SK-N-SH (cell line): ENCODE measurements at regions not wholly inside any gene's neighbourhood (a gene's known extent, or its start where the extent isn't known, plus 50 kb on each side); places are given as distances from the start of the nearest gene placed in this dataset.

ENCODE experiments used
- CTCF ChIA-PET: fragments of 300-600, 350-600 bp; formaldehyde crosslinking; extraction: SDS; loops from one replicate; lab custom pipeline; 2021; lab: Yijun Ruan, JAX
- POLR2A ChIA-PET: fragments of 350-600 bp; sonication (Branson Sonifier 250); formaldehyde crosslinking; extraction: SDS; loops from one replicate; lab custom pipeline; 2020; ENCODE audit warnings: antibody characterized with exemption, inconsistent platforms; lab: Yijun Ruan, JAX
- DNase-seq: peaks from one replicate; pipeline ENCODE4 v3.0.0; 2012
- H2AFZ ChIP-seq: fragments of 200-600 bp; sonication (generic); 2 replicates; pipeline ENCODE4 v1.8.1; 2016; ENCODE audit warnings: antibody characterized with exemption, mild to moderate bottlenecking, low read depth
- H3F3A ChIP-seq: fragments of 200-600 bp; sonication (generic); replicated peaks from 2 replicates; pipeline ENCODE3; 2016; ENCODE audit warnings: antibody characterized with exemption, mild to moderate bottlenecking; ENCODE audit not compliant: insufficient read depth
- H3K27ac ChIP-seq, 2 experiments: fragments of 200-500 bp in 1 of 2; fragments of 200-600 bp in 1 of 2; sonication (Bioruptor generic) in 1 of 2; sonication (generic), shearing (Covaris generic) in 1 of 2; 2 replicates each; pipeline versions ENCODE4 v1.5.1 to v1.6.1; 2014 to 2016; ENCODE audit warnings: low read depth in 2 of 2, inconsistent platforms in 1 of 2, low read length in 1 of 2, mild to moderate bottlenecking in 1 of 2, mixed read lengths in 1 of 2
- H3K27me3 ChIP-seq: fragments of 200-600 bp; sonication (generic), shearing (Covaris generic); 2 replicates; pipeline ENCODE4 v1.6.1; 2016; ENCODE audit warnings: mixed run types; ENCODE audit not compliant: insufficient read depth
- H3K36me3 ChIP-seq, 2 experiments: fragments of 200-500 bp in 1 of 2; fragments of 200-600 bp in 1 of 2; sonication (Bioruptor generic) in 1 of 2; sonication (generic) in 1 of 2; replicated peaks in 1 of 2; 2 replicates each; pipeline versions ENCODE3 to v1.5.1; 2014 to 2016; ENCODE audit warnings: low read length in 1 of 2, mild to moderate bottlenecking in 1 of 2; ENCODE audit not compliant: insufficient read depth in 2 of 2, control insufficient read depth in 1 of 2
- H3K4me1 ChIP-seq, 2 experiments: fragments of 200-500 bp in 1 of 2; fragments of 200-600 bp in 1 of 2; sonication (Bioruptor generic) in 1 of 2; sonication (generic), shearing (Covaris generic) in 1 of 2; 2 replicates each; pipeline versions ENCODE4 v1.5.1 to v1.6.1; 2014 to 2016; ENCODE audit warnings: low read depth in 1 of 2, low read length in 1 of 2, mixed run types in 1 of 2; ENCODE audit not compliant: insufficient read depth in 2 of 2, control insufficient read depth in 1 of 2
- H3K4me2 ChIP-seq: fragments of 200-600 bp; sonication (generic), shearing (Covaris generic); 2 replicates; pipeline ENCODE4 v1.6.1; 2017; ENCODE audit warnings: mixed run types
- H3K4me3 ChIP-seq, 2 experiments: fragments of 200-500 bp in 1 of 2; fragments of 200-600 bp in 1 of 2; sonication (Bioruptor generic) in 1 of 2; sonication (generic), shearing (Covaris generic) in 1 of 2; 2 replicates each; pipeline versions ENCODE4 v1.5.1 to v1.8.1; 2014 to 2016; ENCODE audit warnings: low read depth in 2 of 2, inconsistent platforms in 1 of 2, low read length in 1 of 2, mild to moderate bottlenecking in 1 of 2, mixed read lengths in 1 of 2, moderate library complexity in 1 of 2
- H3K79me2 ChIP-seq: fragments of 200-600 bp; sonication (generic); 2 replicates; pipeline ENCODE4 v1.8.1; 2017; ENCODE audit warnings: mild to moderate bottlenecking; ENCODE audit not compliant: insufficient read depth
- H3K9ac ChIP-seq: fragments of 200-600 bp; sonication (generic); 2 replicates; pipeline ENCODE4 v1.6.1; 2017; ENCODE audit warnings: mixed run types
- H3K9me2 ChIP-seq: fragments of 200-600 bp; sonication (generic); 2 replicates; pipeline ENCODE4 v1.6.1; 2017; ENCODE audit warnings: mixed run types
- H3K9me3 ChIP-seq: fragments of 200-600 bp; sonication (generic); 2 replicates; pipeline ENCODE4 v1.6.1; 2017; ENCODE audit warnings: mixed run types, mild to moderate bottlenecking, moderate library complexity
- H4K20me1 ChIP-seq: fragments of 200-600 bp; sonication (generic); 2 replicates; pipeline ENCODE4 v1.6.1; 2017; ENCODE audit warnings: mild to moderate bottlenecking, mixed run types; ENCODE audit not compliant: insufficient read depth
- EP300 ChIP-seq, 2 experiments: IDR thresholded peaks; 2 replicates each; pipeline versions ENCODE4 v1.4.0 to v1.6.1; 2012; ENCODE audit warnings: borderline replicate concordance in 1 of 2, low read depth in 1 of 2, low read length in 1 of 2
- EZH2phosphoT487 ChIP-seq: fragments of 200-600 bp; sonication (generic); IDR thresholded peaks from 2 replicates; pipeline ENCODE4 v1.6.1; 2017; ENCODE audit warnings: low read depth, mixed run types, mild to moderate bottlenecking, antibody characterized with exemption, moderate library complexity, borderline replicate concordance
- FOXM1 ChIP-seq: IDR thresholded peaks from 2 replicates; pipeline ENCODE4 v1.4.0; 2012; ENCODE audit warnings: low read depth, mild to moderate bottlenecking
- GABPA ChIP-seq: IDR thresholded peaks from 2 replicates; pipeline ENCODE4 v1.4.0; 2012; ENCODE audit warnings: low read depth, mild to moderate bottlenecking
- GATA2 ChIP-seq: sonication (generic); formaldehyde crosslinking; IDR thresholded peaks from 2 replicates; pipeline ENCODE4 v1.5.0; 2020; ENCODE audit warnings: mild to moderate bottlenecking, missing genetic modification reagents
- RCOR1 ChIP-seq: fragments of 150-350 bp; IDR thresholded peaks from 2 replicates; pipeline ENCODE4 v1.6.1; 2017; ENCODE audit warnings: antibody characterized with exemption, low read length
- REST ChIP-seq: IDR thresholded peaks from 2 replicates; pipeline ENCODE4 v1.6.1; 2012; ENCODE audit warnings: mild to moderate bottlenecking, low read depth, low read length, moderate library complexity
- SIN3A ChIP-seq: IDR thresholded peaks from 2 replicates; pipeline ENCODE4 v1.6.1; 2012; ENCODE audit warnings: low read depth, mild to moderate bottlenecking, low read length, moderate library complexity, borderline replicate concordance
- TAF1 ChIP-seq: IDR thresholded peaks from 2 replicates; pipeline ENCODE4 v1.6.1; 2012; ENCODE audit warnings: low read depth, mild to moderate bottlenecking, low read length, moderate library complexity, borderline replicate concordance
- TEAD4 ChIP-seq: IDR thresholded peaks from 2 replicates; pipeline ENCODE4 v1.4.0; 2012; ENCODE audit warnings: mild to moderate bottlenecking, borderline replicate concordance; ENCODE audit not compliant: insufficient read depth
- USF1 ChIP-seq: IDR thresholded peaks from 2 replicates; pipeline ENCODE4 v1.4.0; 2012; ENCODE audit warnings: low read depth, borderline replicate concordance
- YY1 ChIP-seq: IDR thresholded peaks from 2 replicates; pipeline ENCODE4 v1.4.0; 2012; ENCODE audit warnings: low read depth, mild to moderate bottlenecking
- ZBTB33 ChIP-seq: IDR thresholded peaks from 2 replicates; pipeline ENCODE4 v1.4.0; 2012; ENCODE audit warnings: low read depth, borderline replicate concordance
- WGBS: methylation state at CpG from one replicate; pipeline ENCODE4 v1.1.6; 2017; ENCODE audit warnings: low lambda C conversion rate; 5-methylcytosine and 5-hydroxymethylcytosine counted together

DNA sequence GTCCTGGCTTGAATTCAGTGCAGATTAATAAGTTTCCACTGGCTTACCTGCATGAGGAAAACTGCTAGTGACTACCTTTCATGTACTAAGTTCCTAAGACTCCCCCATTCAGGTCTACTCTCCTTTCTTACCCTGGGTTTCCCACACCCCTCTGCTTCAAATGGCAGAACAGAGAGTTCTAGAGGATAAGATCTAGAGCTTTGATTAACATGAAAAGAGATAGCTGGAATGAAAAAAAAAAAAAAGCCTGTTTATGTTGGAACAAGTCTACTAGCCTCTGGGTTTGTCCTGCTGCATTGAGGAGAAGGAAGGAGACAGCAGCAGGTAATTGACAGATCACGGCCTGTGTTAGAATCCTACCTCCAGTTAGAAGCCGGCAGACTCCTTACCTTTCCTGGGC, 201.4 kb upstream of the SOX4 start (continued):
- TF ChIP-seq USF1 (no peak), RCOR1 (peak; percentile 53; the same call in 1 of the 2 replicates), TAF1 (no peak), ZBTB33 (no peak)
- TF ChIP-seq, all 33 proteins: peak for 5

DNA sequence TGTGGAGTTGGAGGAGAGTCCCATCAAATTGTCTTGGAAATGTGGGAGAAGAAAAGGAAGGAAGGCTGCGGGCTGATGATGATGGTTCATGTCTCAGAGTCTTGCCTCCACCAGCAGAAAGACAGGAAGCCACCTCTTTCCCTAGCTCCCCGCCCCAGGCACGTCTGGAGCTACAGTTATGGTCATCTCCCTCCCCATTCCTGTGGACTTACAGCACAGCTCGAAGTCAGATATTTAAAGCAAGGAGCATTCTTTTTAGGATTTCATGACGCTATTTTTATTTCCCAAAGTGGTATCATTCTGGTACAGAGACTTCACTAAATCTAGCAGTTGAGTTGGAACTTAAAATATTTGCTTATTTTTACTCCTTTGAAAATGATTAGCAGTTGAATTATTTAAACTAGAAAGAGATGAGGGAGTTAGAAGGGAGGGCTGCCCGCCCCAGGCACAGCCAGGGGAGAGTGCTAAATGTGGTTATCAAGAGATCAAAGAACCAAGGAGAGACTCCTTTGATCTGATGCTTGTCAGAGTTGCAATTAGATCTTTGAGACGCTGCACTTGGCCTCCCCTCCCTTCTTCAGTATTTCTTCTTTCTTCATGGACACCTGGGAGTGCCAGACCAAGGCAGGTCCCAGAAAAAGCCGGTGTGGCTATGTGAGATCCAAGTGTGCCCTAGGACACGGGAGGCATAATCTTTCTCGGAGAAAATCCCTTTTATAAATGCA, 199.9 kb upstream of the SOX4 start:
- H3K9me3 ChIP-seq: no peaks in the 10 kb centered on the region
- H3K27ac ChIP-seq: no peak overlapping the region
- peaks cover 0 to 16% of the 10 kb centered on the region in 2 experiments; a peak in 2 of 4 replicates for H3K4me1 ChIP-seq
- H3K79me2 ChIP-seq: no peaks in the 10 kb centered on the region
- POLR2A ChIA-PET: interaction anchor here (1.7 to 1.9 kb wide), 2 partner anchors 10 to 195 kb away, joined by 4 to 6 read pairs; no protein-coding TSS in a partner anchor
- no peak overlapping the region for H3K4me2 ChIP-seq
- WGBS: 79% methylated on average over 10 of the region's 10 CpGs
- no peak overlapping the region for H3K4me3 ChIP-seq
- no peak overlapping the region for H2AFZ ChIP-seq
- no peaks in the 10 kb centered on the region for H3K9me2 ChIP-seq
- H4K20me1 ChIP-seq: no peaks in the 10 kb centered on the region
- no peak for TF ChIP-seq GATA2
- no peak for TF ChIP-seq RCOR1
- no peak for TF ChIP-seq EZH2phosphoT487
- no peak for TF ChIP-seq REST
- no peak for TF ChIP-seq GABPA
- TF ChIP-seq EP300 (IDR thresholded peaks at IDR 0.05; ENCODE audit: borderline replicate concordance in 1 of 2, low read depth in 1 of 2, low read length in 1 of 2): no peak
- no peak for TF ChIP-seq FOXM1
- TF ChIP-seq SIN3A: no peak
- TF ChIP-seq YY1: no peak
- TF ChIP-seq TEAD4: no peak
- no peak for DNase-seq
- peaks cover 5% of the 10 kb centered on the region for H3F3A ChIP-seq
- no peaks in the 10 kb centered on the region for H3K27me3 ChIP-seq
- no peak overlapping the region for H3K9ac ChIP-seq
- no peaks in the 10 kb centered on the region for H3K36me3 ChIP-seq
- CTCF ChIA-PET: interaction anchor here (0.9 kb wide), 1 partner anchor 106 kb away, joined by 3 read pairs; no protein-coding TSS in a partner anchor
